Sigmoid colon (tissue), 6 donors: ENCODE measurements at regions not wholly inside any gene's neighbourhood (a gene's known extent, or its start where the extent isn't known, plus 50 kb on each side); places are given as distances from the start of the nearest gene placed in this dataset.

Source experiments
- DNase-seq: peaks from one replicate; pipeline ENCODE4 v3.0.0-alpha.2; 2019
- H3K27ac ChIP-seq, 4 donors: fragments of 200-600 bp; sonication (generic); one replicate each; pipeline ENCODE4 v1.5.1; 2016 to 2019; ENCODE audit warnings: mild to moderate bottlenecking in 1 of 4
- H3K27me3 ChIP-seq, 3 donors: fragments of 200-600 bp; sonication (generic); one replicate each; pipeline ENCODE4 v1.5.1; 2019; ENCODE audit warnings: mild to moderate bottlenecking in 1 of 3
- H3K36me3 ChIP-seq, 4 donors: fragments of 200-600 bp; sonication (generic); one replicate each; pipeline ENCODE4 v1.5.1; 2016 to 2019
- H3K4me1 ChIP-seq, 4 donors: fragments of 200-600 bp; sonication (generic); one replicate each; pipeline ENCODE4 v1.5.1; 2017 to 2019
- H3K4me3 ChIP-seq, 4 donors: fragments of 200-600 bp; sonication (generic); one replicate each; pipeline ENCODE4 v1.5.1; 2017 to 2019; ENCODE audit warnings: mild to moderate bottlenecking in 2 of 4, moderate library complexity in 1 of 4
- H3K9me3 ChIP-seq, 4 donors: fragments of 200-600 bp in 3 of 4; sonication (generic) in 3 of 4; one replicate each; pipeline versions ENCODE4 v1.5.1 to v1.6.1; 2013 to 2019
- EP300 ChIP-seq, 4 donors: sonication (generic); formaldehyde crosslinking; IDR thresholded peaks; one replicate each; pipeline ENCODE4 v1.6.1; 2017; ENCODE audit warnings: antibody characterized with exemption in 4 of 4
- POLR2A ChIP-seq, 2 donors: fragments of 450-650 bp; IDR thresholded peaks; one replicate each; pipeline ENCODE4 v1.6.1; 2016; ENCODE audit warnings: antibody characterized with exemption in 2 of 2, mild to moderate bottlenecking in 2 of 2, moderate library complexity in 2 of 2
- POLR2AphosphoS5 ChIP-seq, 4 donors: sonication (generic); formaldehyde crosslinking; IDR thresholded peaks; one replicate each; pipeline ENCODE4 v1.6.1; 2017; ENCODE audit warnings: antibody characterized with exemption in 4 of 4
- WGBS, 2 donors: extraction: QIAGEN DNeasy Blood & Tissue Kit; methylation state at CpG; one replicate each; pipeline ENCODE4 v1.1.7; 2013; 5-methylcytosine and 5-hydroxymethylcytosine counted together
- intact Hi-C: fragments of 100-400 bp; cut with DNase I; formaldehyde crosslinking; loops from one replicate; pipeline ENCODE4 v1.15.1; 2023
- TF ChIP-seq, protein P1 (sequence below), 4 experiments: fragments of 450-650 bp in 3 of 4; fragments of 200-600 bp in 1 of 4; IDR thresholded peaks; one replicate each; pipeline ENCODE4 v1.5.1; 2016 to 2019; ENCODE audit warnings: antibody characterized with exemption in 4 of 4, mild to moderate bottlenecking in 3 of 4, moderate library complexity in 2 of 4
- donor health status: healthy with polysubstance abuse.
- donor health status: healthy.

DNA sequence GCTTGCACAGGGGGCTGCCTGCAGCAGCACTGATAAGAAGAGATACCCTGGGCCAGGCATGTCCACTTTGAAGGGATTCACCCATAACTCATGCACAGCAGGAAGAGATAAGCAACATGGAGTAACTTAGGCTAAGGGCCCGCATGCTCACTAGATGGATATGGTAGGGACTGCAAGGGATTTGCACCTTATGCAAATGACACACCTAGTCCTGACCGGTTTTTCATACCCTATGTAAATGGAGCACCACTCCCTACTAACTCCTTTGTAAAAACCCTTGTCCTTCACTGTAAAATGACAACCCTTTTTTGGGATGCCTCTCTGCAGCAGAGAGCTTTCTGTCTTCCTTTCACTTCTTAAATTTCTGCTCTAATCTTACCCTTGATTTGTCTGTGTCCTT, 658.9 kb upstream of the CCDC179 start:
- no peaks in the 10 kb centered on the region for H3K27me3 ChIP-seq
- intact Hi-C loops = no loop called here
- WGBS, 2 donors = 62 to 74% methylated on average over 2 of the region's 2 CpGs

DNA sequence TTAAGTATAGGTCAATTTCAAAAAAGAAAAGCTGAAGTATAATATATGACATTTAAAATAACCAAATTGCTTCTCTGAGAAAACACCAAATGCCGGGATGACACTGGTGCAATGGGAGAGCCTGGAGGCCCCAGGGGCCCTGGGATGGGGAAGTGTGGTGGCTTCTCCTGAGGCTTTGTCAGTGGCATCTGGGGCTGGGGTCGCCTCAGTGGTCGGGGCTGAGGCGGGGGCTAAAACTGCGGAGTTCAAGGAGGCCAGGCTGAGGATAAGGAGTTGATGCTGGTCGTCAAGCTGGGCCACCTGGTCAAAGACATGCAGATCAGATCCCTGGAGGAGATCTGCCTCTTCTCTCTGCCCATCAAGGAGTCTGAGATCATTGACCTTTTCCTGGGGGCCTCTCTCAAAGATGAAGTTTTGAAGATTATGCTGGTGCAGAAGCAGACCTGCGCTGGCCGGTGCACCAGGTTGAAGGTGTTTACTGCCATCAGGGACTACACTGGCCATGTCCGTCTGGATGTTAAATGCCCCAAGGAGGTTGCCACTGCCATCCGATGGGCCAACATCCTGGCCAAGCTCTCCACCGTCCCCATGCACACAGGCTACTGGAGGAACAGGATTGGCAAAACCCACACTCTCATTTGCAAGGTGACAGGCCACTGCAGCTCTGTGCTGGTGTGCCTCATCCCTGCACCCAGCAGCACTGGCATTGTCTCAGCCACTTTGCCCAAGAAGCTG, 660.1 kb upstream of the CCDC179 start:
- Histone ChIP-seq H3K4me1 (no peaks in the 10 kb centered on the region), H3K27me3 (no peaks in the 10 kb centered on the region), H3K4me3 (no peak overlapping the region), H3K27ac (no peak overlapping the region), H3K9me3 (no peaks in the 10 kb centered on the region), H3K36me3 (no peaks in the 10 kb centered on the region)
- intact Hi-C loops = no loop called here
- WGBS, 2 donors = 91 to 93% methylated on average over 11 of the region's 11 CpGs
- DNase-seq = no peak
- TF ChIP-seq POLR2AphosphoS5 (IDR thresholded peaks at IDR 0.05) (no peak), POLR2A (IDR thresholded peaks at IDR 0.05) (no peak), EP300 (IDR thresholded peaks at IDR 0.05) (no peak)
- TF ChIP-seq, protein P1, sequence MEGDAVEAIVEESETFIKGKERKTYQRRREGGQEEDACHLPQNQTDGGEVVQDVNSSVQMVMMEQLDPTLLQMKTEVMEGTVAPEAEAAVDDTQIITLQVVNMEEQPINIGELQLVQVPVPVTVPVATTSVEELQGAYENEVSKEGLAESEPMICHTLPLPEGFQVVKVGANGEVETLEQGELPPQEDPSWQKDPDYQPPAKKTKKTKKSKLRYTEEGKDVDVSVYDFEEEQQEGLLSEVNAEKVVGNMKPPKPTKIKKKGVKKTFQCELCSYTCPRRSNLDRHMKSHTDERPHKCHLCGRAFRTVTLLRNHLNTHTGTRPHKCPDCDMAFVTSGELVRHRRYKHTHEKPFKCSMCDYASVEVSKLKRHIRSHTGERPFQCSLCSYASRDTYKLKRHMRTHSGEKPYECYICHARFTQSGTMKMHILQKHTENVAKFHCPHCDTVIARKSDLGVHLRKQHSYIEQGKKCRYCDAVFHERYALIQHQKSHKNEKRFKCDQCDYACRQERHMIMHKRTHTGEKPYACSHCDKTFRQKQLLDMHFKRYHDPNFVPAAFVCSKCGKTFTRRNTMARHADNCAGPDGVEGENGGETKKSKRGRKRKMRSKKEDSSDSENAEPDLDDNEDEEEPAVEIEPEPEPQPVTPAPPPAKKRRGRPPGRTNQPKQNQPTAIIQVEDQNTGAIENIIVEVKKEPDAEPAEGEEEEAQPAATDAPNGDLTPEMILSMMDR (IDR thresholded peaks at IDR 0.05) = no peak

More for the DNA sequence above, 658.9 kb upstream of the CCDC179 start:
- no peak for DNase-seq
- TF ChIP-seq POLR2A (IDR thresholded peaks at IDR 0.05) = no peak
- TF ChIP-seq, protein P1 (IDR thresholded peaks at IDR 0.05) = no peak
- TF ChIP-seq EP300 (IDR thresholded peaks at IDR 0.05) = no peak
- Histone ChIP-seq H3K4me3 (no peak overlapping the region), H3K27ac (no peak overlapping the region), H3K36me3 (no peaks in the 10 kb centered on the region), H3K4me1 (no peaks in the 10 kb centered on the region), H3K9me3 (no peaks in the 10 kb centered on the region)

DNA sequence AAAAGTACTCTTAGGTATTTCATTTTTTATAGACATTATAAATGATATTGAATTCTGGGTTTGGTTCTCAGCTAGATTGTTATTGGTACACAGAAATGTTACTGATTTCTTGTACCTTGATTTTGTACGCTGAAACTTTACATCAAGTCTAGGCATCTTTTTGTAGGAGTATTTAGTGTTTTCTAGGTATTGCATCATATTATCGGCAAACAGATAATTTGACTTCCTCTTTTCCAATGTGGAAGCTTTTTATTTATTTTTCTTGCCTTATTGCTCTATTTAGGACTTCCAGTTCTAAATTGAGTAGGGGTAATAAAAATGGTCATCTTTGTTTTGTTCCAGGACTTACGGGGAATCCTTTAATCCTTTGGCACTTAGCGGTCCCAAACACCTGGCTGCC, 676.6 kb upstream of the CCDC179 start:
- WGBS, 2 donors = 87 to 91% methylated on average over 4 of the region's 4 CpGs
- intact Hi-C loops = no loop called here
- Histone ChIP-seq H3K9me3 (no peaks in the 10 kb centered on the region), H3K27me3 (no peaks in the 10 kb centered on the region), H3K4me3 (no peak overlapping the region), H3K4me1 (peaks cover 0 to 11% (median 8%) of the 10 kb centered on the region in 4 donors), H3K27ac (no peak overlapping the region), H3K36me3 (no peaks in the 10 kb centered on the region)
- TF ChIP-seq, protein P1 (IDR thresholded peaks at IDR 0.05) = no peak
- TF ChIP-seq EP300 (IDR thresholded peaks at IDR 0.05) (no peak), POLR2AphosphoS5 (IDR thresholded peaks at IDR 0.05) (no peak), POLR2A (IDR thresholded peaks at IDR 0.05) (no peak)
- no peak for DNase-seq

DNA sequence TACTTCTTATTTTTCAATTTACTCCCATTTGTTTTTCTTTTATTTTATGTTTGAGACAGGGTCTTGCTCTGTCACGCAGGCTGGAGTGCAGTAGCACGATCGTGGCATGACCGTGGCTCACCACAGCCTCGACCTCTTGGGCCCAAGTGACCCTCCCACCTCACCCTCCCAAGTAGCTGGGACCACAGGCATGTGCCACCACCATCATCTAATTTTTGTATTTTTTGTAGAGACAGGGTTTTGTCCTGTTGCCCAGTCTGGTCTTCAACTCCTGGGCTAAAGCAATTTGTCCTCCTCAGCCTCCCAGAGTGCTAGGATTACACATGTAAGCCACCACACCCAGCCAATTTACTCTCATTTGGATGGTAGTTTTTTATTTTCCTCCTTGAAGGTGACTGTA, 679.3 kb upstream of the CCDC179 start:
- H3K4me1 ChIP-seq = peaks cover 0 to 11% (median 8%) of the 10 kb centered on the region in 4 donors
- no peak overlapping the region for H3K4me3 ChIP-seq
- 76 to 86% methylated on average over 5 of the region's 5 CpGs for WGBS, 2 donors
- no peak for DNase-seq
- H3K9me3 ChIP-seq = no peaks in the 10 kb centered on the region
- H3K27ac ChIP-seq = no peak overlapping the region
- no peaks in the 10 kb centered on the region for H3K27me3 ChIP-seq
- no peaks in the 10 kb centered on the region for H3K36me3 ChIP-seq
- TF ChIP-seq, protein P1 (IDR thresholded peaks at IDR 0.05) = no peak
- TF ChIP-seq POLR2A (IDR thresholded peaks at IDR 0.05) (no peak), POLR2AphosphoS5 (IDR thresholded peaks at IDR 0.05) (no peak), EP300 (IDR thresholded peaks at IDR 0.05) (no peak)
- intact Hi-C loops = no loop called here
